Brain microvascular endothelial cell (primary cell): ENCODE measurements at regions not wholly inside any gene's neighbourhood (a gene's known extent, or its start where the extent isn't known, plus 50 kb on each side); places are given as distances from the start of the nearest gene placed in this dataset.

Experiments
- DNase-seq: peaks from one replicate; pipeline ENCODE4 v3.0.0-alpha.2; 2020
- H3K27ac ChIP-seq: fragments of 250-450 bp; sonication (Bioruptor Pico); 2 replicates; pipeline ENCODE4 v1.5.1; 2020; ENCODE audit warnings: mild to moderate bottlenecking, moderate library complexity
- H3K27me3 ChIP-seq: fragments of 250-450 bp; sonication (Bioruptor Pico); replicated peaks from 2 replicates; pipeline ENCODE4 v1.5.1; 2020; ENCODE audit warnings: mild to moderate bottlenecking
- H3K36me3 ChIP-seq: fragments of 250-450 bp; sonication (Bioruptor Pico); replicated peaks from 2 replicates; pipeline ENCODE4 v1.5.1; 2020; ENCODE audit warnings: mild to moderate bottlenecking
- H3K4me3 ChIP-seq: 2 replicates; pipeline ENCODE4 v1.5.1; 2011; ENCODE audit warnings: low read depth, mild to moderate bottlenecking, control low read depth, low read length, moderate library complexity
- CTCF ChIP-seq: IDR thresholded peaks from 2 replicates; pipeline ENCODE4 v1.5.1; 2011; ENCODE audit warnings: low read depth, mild to moderate bottlenecking, moderate library complexity, low read length, control low read depth, inconsistent platforms; ENCODE audit errors: missing control alignments
- in situ Hi-C: cut with HindIII; loops from 2 replicates; pipeline ENCODE4 v1.10.0; 2017; ENCODE audit warnings: low sequenced_read_pairs, low pct_ligation_motif_present

- in situ Hi-C loops: no loop called here
Measured at GRCh38 chr1:233445737-233446136, 118.2 kb downstream of the MAP3K21 start.

GRCh38 chr1:233446935-233447334, 119.4 kb downstream of the MAP3K21 start:
- H3K27me3 ChIP-seq: no peaks in the 10 kb centered on the region
- H3K36me3 ChIP-seq: no peaks in the 10 kb centered on the region
- H3K4me3 ChIP-seq: no peak overlapping the region
- H3K27ac ChIP-seq: no peak overlapping the region
- no peak for DNase-seq
- no peak for TF ChIP-seq CTCF
- in situ Hi-C loops: no loop called here

More at GRCh38 chr1:233445737-233446136, 118.2 kb downstream of the MAP3K21 start:
- H3K27me3 ChIP-seq: no peaks in the 10 kb centered on the region
- H3K36me3 ChIP-seq: no peaks in the 10 kb centered on the region
- no peak overlapping the region for H3K27ac ChIP-seq
- DNase-seq: no peak
- no peak for TF ChIP-seq CTCF
- no peak overlapping the region for H3K4me3 ChIP-seq

GRCh38 chr1:233448109-233448689, 120.7 kb downstream of the MAP3K21 start:
- no peaks in the 10 kb centered on the region for H3K27me3 ChIP-seq
- H3K27ac ChIP-seq: no peak overlapping the region
- in situ Hi-C loops: no loop called here
- no peaks in the 10 kb centered on the region for H3K36me3 ChIP-seq
- TF ChIP-seq CTCF: no peak
- no peak overlapping the region for H3K4me3 ChIP-seq
- DNase-seq: no peak

GRCh38 chr1:233452724-233453123, 125.2 kb downstream of the MAP3K21 start:
- Histone ChIP-seq H3K27me3 (no peaks in the 10 kb centered on the region), H3K4me3 (no peak overlapping the region), H3K27ac (no peak overlapping the region), H3K36me3 (no peaks in the 10 kb centered on the region)
- DNase-seq: no peak
- no peak for TF ChIP-seq CTCF
- in situ Hi-C loops: no loop called here

GRCh38 chr1:233453433-233454200, 126.1 kb downstream of the MAP3K21 start:
- H3K27ac ChIP-seq: no peak overlapping the region
- no peak for DNase-seq
- in situ Hi-C loops: no loop called here
- no peaks in the 10 kb centered on the region for H3K36me3 ChIP-seq
- H3K4me3 ChIP-seq: no peak overlapping the region
- TF ChIP-seq CTCF: no peak
- no peaks in the 10 kb centered on the region for H3K27me3 ChIP-seq
